ENCODE measurements at regions not wholly inside any gene's neighbourhood (a gene's known extent, or its start where the extent isn't known, plus 50 kb on each side); places are given as distances from the start of the nearest gene placed in this dataset.
"Not testable (repeated sequence)": the region's sequence is repeated elsewhere in the genome, so short reads cannot be mapped to it uniquely, and the experiment has no call there.

DNA sequence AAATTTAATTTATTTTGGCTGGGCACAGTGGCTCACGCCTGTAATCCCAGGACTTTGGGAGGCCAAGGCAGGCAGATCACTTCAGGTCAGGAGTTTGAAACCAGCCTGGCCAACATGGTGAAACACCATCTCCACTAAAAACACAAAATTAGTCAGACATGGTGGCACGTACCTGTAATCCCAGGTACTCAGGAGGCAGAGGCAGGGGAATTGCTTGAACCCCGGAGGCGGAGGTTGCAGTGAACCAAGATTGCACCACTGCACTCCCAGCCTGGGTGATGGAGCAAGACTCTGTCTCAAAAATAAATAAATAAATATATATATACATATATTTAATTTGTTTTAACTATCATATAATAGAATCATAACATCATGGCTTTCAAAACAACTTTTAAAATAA lies 482.1 kb upstream of the AUTS2 start:
- DNase-seq (ENCODE audit: low read depth in 2 of 2) = not testable (repeated sequence)

DNA sequence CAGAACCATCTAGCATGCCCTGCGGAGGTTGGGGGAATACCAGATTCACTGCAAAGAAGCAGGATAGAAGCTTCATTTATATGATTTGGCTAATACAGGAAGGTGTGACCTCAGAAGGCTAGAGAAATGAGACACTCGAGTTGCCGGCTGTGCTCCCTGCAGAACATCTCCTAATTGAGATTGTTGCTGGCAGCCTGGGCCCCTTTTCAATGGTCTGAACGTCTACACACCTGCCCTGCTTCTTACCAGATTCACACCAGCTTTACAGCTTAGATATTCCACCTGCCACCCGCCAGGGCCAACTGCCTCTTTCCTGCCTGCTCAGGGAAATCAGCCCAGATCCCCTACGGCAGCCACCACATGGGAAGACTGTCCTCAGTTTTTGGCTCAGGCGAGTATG lies 475.3 kb upstream of the AUTS2 start:
- no peak for DNase-seq (ENCODE audit: low read depth in 2 of 2)

- no peak for DNase-seq (ENCODE audit: low read depth in 2 of 2)
Measured at GRCh38 chr7:69126896-69127479, 471.3 kb upstream of the AUTS2 start.

DNA sequence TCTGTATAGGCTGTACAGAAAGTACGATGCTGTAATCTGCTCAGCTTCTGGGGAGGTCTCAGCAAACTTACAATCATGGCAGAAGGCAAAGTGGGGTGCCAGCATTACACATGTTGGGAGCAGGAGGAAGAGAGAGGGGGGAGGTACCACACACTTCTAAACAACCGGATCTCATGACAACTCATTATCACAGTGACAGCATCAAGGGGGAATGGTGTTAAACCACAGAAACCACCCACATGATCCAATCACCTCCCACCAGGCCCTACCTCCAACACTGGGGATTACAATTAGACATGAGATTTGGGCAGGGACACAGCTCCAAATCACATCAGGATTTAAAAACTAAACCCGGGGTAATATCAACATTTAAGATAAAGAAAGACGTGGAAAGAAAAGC lies 468.8 kb upstream of the AUTS2 start:
- DNase-seq (ENCODE audit: low read depth in 2 of 2) = no peak

DNA sequence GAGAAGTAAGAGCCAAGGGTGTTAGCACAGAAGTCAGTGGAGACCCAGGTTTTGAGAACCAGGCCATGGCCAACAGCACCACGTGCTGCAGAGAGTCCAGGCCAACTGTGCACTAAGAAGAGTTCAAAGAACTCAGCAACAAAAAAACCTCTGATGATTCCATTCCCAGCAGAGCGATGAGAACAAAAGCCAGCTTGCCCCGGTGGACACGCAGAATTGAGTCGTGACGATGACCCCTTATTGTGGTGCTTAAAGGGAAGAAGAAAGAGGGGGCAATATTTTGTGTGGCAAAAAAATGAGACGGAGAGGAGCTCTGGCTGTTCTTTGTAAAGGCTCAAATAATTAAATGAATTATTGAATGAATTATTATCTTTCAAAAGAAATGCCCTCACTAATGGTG lies 468.3 kb upstream of the AUTS2 start:
- DNase-seq (ENCODE audit: low read depth in 2 of 2) = no peak

- no peak for DNase-seq (ENCODE audit: low read depth in 2 of 2)
Measured at GRCh38 chr7:69130396-69130795, 467.9 kb upstream of the AUTS2 start.

- DNase-seq (ENCODE audit: low read depth in 2 of 2) = no peak
Measured at GRCh38 chr7:69134316-69134715, 464.0 kb upstream of the AUTS2 start.

DNA sequence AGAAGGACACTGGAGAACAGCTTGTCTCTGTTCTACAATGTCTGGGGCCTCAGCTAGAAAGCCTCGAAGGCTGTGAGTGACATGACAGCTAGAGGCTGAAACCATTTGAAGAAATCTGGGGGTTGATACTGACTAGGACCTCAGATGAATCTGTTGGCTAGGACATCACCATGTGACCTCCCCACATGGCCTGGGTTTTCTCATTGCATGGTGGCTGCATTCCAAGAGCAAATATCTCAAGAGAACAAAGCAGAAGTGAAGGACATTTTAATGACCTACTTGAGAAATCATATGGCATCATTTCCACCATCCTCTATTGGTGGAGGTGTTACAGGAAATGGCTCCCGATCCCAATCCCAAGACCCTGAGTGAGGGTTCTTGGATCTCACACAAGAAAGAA lies 450.6 kb upstream of the AUTS2 start:
- no peak for DNase-seq (ENCODE audit: low read depth in 2 of 2)

- DNase-seq (ENCODE audit: low read depth in 2 of 2) = no peak
Measured at GRCh38 chr7:69149804-69150782, 448.2 kb upstream of the AUTS2 start.

DNA sequence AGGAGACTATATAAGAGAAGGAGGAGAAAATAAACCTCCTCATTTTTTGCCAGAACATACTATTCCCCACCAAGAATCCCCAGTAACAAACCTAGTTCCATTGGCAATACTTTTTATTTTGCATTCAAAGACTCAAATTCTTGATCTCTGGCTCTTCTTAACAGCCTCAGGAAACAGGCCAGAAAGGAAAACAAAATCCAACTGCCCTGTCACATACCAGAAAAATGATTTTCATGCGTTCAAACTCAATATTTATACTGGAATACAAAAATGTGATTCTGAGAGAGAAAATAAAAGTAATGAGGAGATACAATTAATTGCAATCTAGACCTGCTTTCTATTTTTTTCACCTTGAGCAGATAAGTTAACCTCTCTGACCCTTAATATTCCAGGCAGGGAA lies 435.9 kb upstream of the AUTS2 start:
- DNase-seq (ENCODE audit: low read depth in 2 of 2) = no peak

- DNase-seq (ENCODE audit: low read depth in 2 of 2) = no peak
Measured at GRCh38 chr7:69162931-69163670, 435.2 kb upstream of the AUTS2 start.

- no peak for DNase-seq (ENCODE audit: low read depth in 2 of 2)
Measured at GRCh38 chr7:69166979-69167516, 431.2 kb upstream of the AUTS2 start.

- DNase-seq (ENCODE audit: low read depth in 2 of 2) = no peak
Measured at GRCh38 chr7:69169386-69169785, 428.9 kb upstream of the AUTS2 start.

DNA sequence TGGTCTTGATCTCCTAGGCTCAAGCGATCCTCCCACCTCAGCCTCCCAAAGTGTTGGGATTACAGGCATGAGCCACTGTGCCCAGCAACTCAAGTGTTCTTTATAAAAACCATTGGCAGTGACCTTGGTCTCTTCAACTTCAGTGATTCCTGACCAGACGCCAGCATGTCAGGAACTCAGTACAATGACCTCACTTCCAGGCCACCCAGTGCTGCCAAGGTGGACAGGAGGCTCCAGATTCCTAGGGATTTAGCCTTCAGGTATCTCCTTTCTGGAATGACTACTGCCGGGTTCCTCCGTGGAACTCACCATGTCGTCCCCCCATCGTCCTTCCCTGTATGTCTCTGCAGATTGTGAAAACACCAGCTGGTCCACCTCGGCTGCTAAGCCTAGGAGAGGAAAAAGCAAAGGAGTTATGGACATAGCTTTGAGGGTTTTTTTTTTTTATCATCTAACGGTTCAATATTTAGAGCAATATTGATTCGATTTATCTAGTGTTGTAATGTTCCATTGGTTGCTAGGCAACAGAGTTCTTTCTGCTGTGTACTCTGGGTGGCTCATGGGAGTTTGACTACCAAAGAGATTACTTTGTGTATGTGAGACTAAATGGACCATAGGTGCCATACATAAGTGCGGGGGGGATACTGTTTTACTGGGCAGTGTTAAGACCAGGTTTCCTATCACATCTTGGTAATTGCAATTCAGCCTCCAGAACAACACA lies 425.8 kb upstream of the AUTS2 start:
- DNase-seq (ENCODE audit: low read depth in 2 of 2) = no peak

GRCh38 chr7:69173341-69173740 lies 424.9 kb upstream of the AUTS2 start:
- DNase-seq (ENCODE audit: low read depth in 2 of 2) = no peak

DNA sequence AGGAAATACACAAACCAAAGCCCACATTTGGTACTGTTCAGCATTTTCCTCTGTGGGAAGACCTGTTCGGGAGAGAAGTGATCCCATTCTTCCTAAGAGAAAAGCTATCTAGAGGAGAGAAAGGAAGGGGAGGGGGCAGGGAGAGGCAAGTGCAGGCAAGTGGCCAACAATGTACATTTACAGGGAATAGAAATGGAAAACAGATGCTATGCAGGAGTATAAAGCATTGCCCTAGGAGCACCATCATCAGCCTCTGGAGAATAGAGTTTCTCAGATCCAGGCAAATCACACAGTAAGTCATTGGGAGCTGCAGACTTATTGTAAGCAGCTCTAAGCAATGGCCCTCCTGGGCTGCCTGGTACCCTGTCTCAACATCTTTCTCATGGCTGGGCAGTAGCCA lies 424.4 kb upstream of the AUTS2 start:
- no peak for DNase-seq (ENCODE audit: low read depth in 2 of 2)

DNA sequence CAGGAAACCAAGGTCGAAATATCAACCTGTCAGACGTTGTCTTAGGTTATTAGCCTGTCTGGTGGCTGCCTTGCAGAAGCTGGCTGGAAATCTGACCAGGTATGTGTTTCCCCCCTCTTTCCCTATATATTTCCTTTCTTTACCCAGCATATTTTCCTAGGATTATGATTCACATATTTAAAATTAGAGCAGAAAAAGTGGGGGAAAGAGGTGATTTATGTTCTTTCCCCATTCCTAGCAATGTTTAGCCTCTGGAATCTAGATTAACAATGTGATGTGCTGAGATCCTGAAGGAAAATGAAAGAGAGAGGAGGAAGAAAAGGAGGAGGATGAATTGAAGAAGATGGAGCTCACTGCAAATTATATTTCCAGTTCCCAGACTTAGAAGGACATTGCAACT lies 421.4 kb upstream of the AUTS2 start:
- no peak for DNase-seq (ENCODE audit: low read depth in 2 of 2)

DNA sequence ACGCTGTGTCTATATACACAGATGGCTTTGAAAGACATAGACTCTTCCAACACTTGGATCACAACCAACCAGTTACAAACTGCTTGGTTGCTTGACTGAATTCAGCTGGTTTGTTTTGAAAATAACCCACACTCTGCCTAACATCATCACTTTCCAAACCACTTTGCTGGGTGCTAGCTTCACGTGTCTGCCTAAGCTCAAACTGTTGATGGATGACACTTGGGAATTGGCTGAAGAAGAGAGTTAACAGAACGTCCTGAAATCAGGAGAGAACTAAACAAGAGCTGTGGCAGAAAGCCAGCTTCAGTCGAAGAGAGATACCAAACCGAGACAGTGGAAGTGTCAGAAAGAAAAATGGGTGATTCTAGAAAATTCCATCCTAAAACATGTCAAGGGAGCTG lies 420.8 kb upstream of the AUTS2 start:
- no peak for DNase-seq (ENCODE audit: low read depth in 2 of 2)

- DNase-seq (ENCODE audit: low read depth in 2 of 2) = no peak
Measured at GRCh38 chr7:69177941-69178494, 420.3 kb upstream of the AUTS2 start.

DNA sequence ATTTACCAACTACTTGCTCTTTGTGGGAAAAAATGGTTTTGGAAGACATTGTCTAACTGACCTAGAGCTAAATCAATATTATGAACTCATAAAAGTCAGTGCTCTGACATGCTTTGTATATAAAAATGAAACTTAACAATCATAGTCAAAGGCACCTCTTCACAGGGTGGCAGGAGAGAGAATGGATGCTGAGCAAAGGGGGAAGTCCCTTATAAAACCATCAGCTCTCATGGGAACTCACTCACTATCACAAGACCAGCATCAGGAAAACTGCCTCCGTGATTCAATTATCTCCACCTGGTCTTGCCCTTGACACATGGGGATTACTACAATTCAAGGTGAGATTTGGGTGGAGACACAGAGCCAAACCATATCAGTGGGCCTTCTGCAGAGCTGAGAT lies 417.6 kb upstream of the AUTS2 start:
- DNase-seq (ENCODE audit: low read depth in 2 of 2) = no peak
